Fibroblast of the aortic adventitia (primary cell): ENCODE measurements at regions not wholly inside any gene's neighbourhood (a gene's known extent, or its start where the extent isn't known, plus 50 kb on each side); places are given as distances from the start of the nearest gene placed in this dataset.

Experiments
- DNase-seq: peaks from one replicate; pipeline ENCODE4 v3.0.0-alpha.2; 2010; ENCODE audit warnings: low read depth
- H3K4me3 ChIP-seq: 2 replicates; pipeline ENCODE4 v1.5.1; 2011; ENCODE audit warnings: low read depth, mild to moderate bottlenecking, control low read depth, low read length, moderate library complexity
- TF ChIP-seq, protein P1 (sequence below): IDR thresholded peaks from 2 replicates; pipeline ENCODE4 v1.5.1; 2011; ENCODE audit warnings: mild to moderate bottlenecking, low read length, control low read depth, inconsistent platforms; ENCODE audit not compliant: insufficient read depth

DNA sequence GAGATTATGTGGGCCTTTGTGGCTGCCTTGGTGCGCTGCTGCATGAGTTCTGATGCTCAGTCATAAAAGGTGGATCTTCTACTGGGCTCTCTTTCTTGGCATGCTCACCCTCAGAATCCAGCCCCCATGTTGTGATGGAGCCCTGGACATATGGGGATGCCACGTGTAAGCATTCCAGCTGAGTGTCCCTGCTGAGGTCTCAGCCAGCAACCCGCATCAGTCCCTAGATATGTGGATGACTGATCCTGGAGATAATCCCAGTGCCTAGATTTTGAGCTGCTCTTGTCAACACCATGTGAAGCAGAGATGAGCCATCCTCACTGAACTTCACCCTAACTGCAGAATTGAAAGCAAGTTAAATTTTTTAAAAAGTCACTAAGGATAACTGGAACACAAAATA is 390.1 kb downstream of the DMRT2 start:
- H3K4me3 ChIP-seq = no peak overlapping the region
- TF ChIP-seq, protein P1, sequence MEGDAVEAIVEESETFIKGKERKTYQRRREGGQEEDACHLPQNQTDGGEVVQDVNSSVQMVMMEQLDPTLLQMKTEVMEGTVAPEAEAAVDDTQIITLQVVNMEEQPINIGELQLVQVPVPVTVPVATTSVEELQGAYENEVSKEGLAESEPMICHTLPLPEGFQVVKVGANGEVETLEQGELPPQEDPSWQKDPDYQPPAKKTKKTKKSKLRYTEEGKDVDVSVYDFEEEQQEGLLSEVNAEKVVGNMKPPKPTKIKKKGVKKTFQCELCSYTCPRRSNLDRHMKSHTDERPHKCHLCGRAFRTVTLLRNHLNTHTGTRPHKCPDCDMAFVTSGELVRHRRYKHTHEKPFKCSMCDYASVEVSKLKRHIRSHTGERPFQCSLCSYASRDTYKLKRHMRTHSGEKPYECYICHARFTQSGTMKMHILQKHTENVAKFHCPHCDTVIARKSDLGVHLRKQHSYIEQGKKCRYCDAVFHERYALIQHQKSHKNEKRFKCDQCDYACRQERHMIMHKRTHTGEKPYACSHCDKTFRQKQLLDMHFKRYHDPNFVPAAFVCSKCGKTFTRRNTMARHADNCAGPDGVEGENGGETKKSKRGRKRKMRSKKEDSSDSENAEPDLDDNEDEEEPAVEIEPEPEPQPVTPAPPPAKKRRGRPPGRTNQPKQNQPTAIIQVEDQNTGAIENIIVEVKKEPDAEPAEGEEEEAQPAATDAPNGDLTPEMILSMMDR = no peak
- DNase-seq = no peak

DNA sequence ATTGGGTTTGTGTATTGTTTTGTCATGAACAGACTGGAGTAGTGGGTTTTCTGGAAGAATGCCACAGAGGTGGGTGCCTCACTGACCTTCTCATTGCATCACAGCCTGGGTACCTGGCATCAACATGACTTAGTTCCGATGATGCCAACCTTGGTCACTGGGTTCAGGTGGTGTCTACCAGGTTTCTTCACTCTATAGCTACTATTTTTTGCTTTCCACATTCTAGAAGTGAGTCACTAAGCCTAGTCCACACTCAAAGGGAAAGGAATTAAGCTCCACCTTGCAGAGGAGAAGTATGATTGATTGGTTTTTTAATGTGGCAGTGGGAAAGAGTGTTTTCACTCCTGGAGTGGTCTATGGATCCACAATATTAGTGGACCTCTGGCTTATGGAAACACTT is 391.9 kb downstream of the DMRT2 start:
- no peak overlapping the region for H3K4me3 ChIP-seq
- TF ChIP-seq, protein P1 = no peak
- no peak for DNase-seq

DNA sequence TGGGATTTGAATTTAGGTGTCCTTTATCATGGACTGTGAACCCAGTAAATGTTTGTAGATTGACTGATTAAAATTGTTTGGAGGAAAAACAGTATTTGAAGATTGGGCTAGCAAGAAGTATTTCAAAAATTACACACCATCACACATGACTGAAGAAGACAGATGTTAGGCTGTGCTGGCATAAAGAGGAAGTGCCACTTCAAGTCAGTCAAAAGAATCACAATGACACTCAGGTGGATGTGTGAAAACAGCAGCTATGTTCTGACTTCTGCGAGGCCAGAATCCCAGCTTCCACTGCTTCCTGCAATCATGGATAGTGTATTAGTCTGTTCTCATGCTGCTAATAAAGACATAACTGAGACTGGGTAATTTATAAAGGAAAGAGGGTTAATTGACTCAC is 393.3 kb downstream of the DMRT2 start:
- DNase-seq = no peak
- no peak overlapping the region for H3K4me3 ChIP-seq
- TF ChIP-seq, protein P1 = no peak

DNA sequence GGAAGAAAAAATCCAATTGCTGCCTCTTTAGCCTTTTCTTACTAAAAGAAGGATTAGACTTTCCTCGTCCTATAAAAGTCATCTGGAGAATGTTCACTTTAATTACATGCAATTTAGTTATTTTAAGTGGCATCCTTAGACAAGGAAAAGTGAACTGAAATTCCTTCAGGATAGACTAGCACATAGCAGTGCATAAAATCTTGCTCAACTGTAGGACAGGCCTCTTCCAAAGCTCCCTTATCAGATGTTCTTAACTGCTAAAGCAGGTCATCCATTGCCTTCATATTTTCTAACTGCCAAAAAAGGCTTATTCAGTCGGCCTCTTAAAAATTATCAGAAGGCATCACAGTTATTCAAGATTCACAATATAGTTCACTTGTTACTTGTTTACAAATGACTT is 396.5 kb downstream of the DMRT2 start:
- no peak overlapping the region for H3K4me3 ChIP-seq
- DNase-seq = no peak
- TF ChIP-seq, protein P1 = no peak

DNA sequence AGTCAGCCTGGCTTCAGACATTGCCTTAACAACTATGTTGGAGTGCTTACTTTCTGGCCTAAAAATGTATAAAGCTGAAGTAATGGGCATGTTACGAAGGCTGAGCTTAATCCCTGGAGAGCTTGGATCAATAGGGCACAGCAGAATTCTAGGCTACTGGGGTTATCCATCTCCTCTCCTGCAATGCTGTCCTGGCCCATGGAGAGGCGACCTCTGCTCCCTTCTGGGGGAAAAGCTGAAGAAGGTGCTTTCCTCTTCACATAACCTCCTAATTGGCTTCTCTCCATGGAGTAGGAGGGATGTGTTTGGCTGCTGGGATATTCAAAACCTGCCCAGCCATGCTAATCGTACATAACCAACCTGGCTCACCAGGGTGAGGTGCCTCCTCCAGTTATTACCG is 403.5 kb downstream of the DMRT2 start:
- no peak for DNase-seq
- TF ChIP-seq, protein P1 = no peak
- no peak overlapping the region for H3K4me3 ChIP-seq

DNA sequence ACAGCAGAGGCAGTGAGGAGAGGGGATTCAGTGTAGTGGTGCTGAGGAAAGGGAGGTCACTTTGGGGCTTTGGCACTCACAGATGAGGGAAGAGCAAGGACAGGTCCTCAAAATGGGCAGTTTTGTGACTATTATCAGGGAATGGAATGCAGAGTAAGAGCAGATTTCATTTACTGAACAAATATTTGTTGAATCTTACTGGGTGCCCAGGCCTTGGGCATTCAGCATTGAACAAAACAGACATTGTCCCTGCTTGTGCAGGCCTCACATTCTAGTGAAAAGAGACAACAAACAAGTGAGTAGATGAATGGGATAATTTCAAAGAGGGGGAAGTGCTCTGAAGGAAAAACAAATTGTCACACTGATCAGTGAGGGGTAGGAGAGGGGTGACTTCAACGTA is 404.1 kb downstream of the DMRT2 start:
- TF ChIP-seq, protein P1 = no peak
- DNase-seq = no peak
- H3K4me3 ChIP-seq = no peak overlapping the region

DNA sequence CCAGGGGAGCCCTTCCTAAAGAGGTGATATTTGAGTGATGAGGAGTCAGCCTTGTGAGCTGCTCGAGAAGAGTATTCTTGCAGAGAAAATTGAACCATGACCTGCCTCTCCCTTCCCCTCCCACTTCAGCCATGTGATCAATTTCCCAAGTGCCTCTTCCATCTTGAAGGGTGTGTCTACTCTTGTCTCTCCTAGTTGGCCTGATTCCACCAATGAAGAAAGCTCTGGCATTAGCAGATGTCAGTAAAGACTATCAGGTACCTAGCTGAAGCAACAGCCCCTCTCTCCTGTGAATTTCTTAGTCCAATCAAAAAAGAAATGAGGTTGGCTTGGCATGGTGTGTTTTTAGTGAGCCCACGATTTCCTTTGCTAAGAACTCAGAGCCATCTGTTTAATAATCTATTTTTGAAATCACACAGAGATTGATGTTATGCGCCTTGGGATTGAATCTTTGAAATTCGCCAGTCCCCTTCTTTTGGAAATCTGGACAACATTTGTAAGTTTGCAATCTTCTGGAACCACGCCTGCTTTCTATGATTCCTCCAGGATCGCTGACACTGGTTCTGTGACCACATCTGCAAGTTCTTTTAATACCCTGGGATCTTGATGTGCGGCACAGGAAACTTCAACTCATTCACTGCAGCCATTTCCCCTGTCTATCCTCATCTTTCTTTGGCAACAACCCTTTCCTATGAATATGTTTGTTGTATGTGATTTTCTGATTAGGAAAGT is 404.6 kb downstream of the DMRT2 start:
- H3K4me3 ChIP-seq = no peak overlapping the region
- DNase-seq = no peak
- TF ChIP-seq, protein P1 = no peak
